A549 (cell line): ENCODE measurements at regions not wholly inside any gene's neighbourhood (a gene's known extent, or its start where the extent isn't known, plus 50 kb on each side); places are given as distances from the start of the nearest gene placed in this dataset.

ENCODE experiments used
- BCL3 ChIP-seq: fragments of >200 bp; sonication (Bioruptor Twin); formaldehyde crosslinking; IDR thresholded peaks from 3 replicates; pipeline ENCODE4 v1.6.1; 2016
- CEBPB ChIP-seq, 2 experiments: fragments of >200 bp in 1 of 2; sonication (Bioruptor Twin) in 1 of 2; formaldehyde crosslinking in 1 of 2; IDR thresholded peaks; 2 replicates each; pipeline ENCODE4 v1.6.1; 2012 to 2016
- CTCF ChIP-seq: fragments of >200 bp; sonication (Bioruptor Twin); formaldehyde crosslinking; IDR thresholded peaks from 3 replicates; pipeline ENCODE4 v1.5.1; 2016
- ELK1 ChIP-seq: fragments of 150-350 bp; IDR thresholded peaks from 2 replicates; pipeline ENCODE4 v1.6.1; 2014; ENCODE audit warnings: low read depth, mild to moderate bottlenecking, low read length
- PBX3 ChIP-seq: IDR thresholded peaks from 2 replicates; pipeline ENCODE4 v1.6.1; 2012
- POLR2A ChIP-seq: IDR thresholded peaks from 2 replicates; pipeline ENCODE4 v1.6.1; 2012; ENCODE audit warnings: mild to moderate bottlenecking, low read length

- TF ChIP-seq POLR2A (no peak), CTCF (no peak), PBX3 (no peak), BCL3 (no peak), ELK1 (no peak), CEBPB (IDR thresholded peaks at IDR 0.05) (no peak)
Observed at GRCh38 chr3:177371146-177371545, 173.9 kb upstream of the TBL1XR1 start.
